Ureter (tissue), 1 donor: ENCODE measurements at regions not wholly inside any gene's neighbourhood (a gene's known extent, or its start where the extent isn't known, plus 50 kb on each side); places are given as distances from the start of the nearest gene placed in this dataset.

Experiments
- DNase-seq: peaks from one replicate; pipeline ENCODE4 v3.0.0-alpha.2; 2020; ENCODE audit warnings: low spot score
- donor health status: DM: yes; HTN: yes; CAD: no.

- DNase-seq = no peak
These were observed 695.1 kb downstream of the PLCL1 start for GRCh38 chr2:198499539-198499938.

- DNase-seq = no peak
These were observed 694.1 kb downstream of the PLCL1 start for GRCh38 chr2:198498516-198498915.

- DNase-seq = no peak
These were observed 693.7 kb downstream of the PLCL1 start for GRCh38 chr2:198498048-198498447.

GRCh38 chr2:198494931-198495330 is 690.5 kb downstream of the PLCL1 start:
- DNase-seq = no peak

GRCh38 chr2:198490748-198491147 is 686.4 kb downstream of the PLCL1 start:
- no peak for DNase-seq

GRCh38 chr2:198488964-198489363 is 684.6 kb downstream of the PLCL1 start:
- no peak for DNase-seq

- DNase-seq = no peak
These were observed 678.7 kb downstream of the PLCL1 start for GRCh38 chr2:198483051-198483450.

- DNase-seq = no peak
These were observed 674.7 kb downstream of the PLCL1 start for GRCh38 chr2:198479065-198479464.

GRCh38 chr2:198478361-198478760 is 674.0 kb downstream of the PLCL1 start:
- DNase-seq = no peak

GRCh38 chr2:198476007-198476406 is 671.6 kb downstream of the PLCL1 start:
- no peak for DNase-seq

GRCh38 chr2:198471291-198471690 is 666.9 kb downstream of the PLCL1 start:
- no peak for DNase-seq

GRCh38 chr2:198468136-198468535 is 663.7 kb downstream of the PLCL1 start:
- DNase-seq = no peak

GRCh38 chr2:198465970-198466369 is 661.6 kb downstream of the PLCL1 start:
- no peak for DNase-seq

GRCh38 chr2:198456418-198456817 is 652.0 kb downstream of the PLCL1 start:
- DNase-seq = no peak

GRCh38 chr2:198453866-198454265 is 649.5 kb downstream of the PLCL1 start:
- no peak for DNase-seq

GRCh38 chr2:198452327-198452726 is 647.9 kb downstream of the PLCL1 start:
- no peak for DNase-seq

- DNase-seq = no peak
These were observed 644.4 kb downstream of the PLCL1 start for GRCh38 chr2:198448789-198449188.

GRCh38 chr2:198444800-198445287 is 640.5 kb downstream of the PLCL1 start:
- DNase-seq = no peak

GRCh38 chr2:198441901-198442300 is 637.5 kb downstream of the PLCL1 start:
- no peak for DNase-seq

- no peak for DNase-seq
These were observed 636.9 kb downstream of the PLCL1 start for GRCh38 chr2:198441246-198441645.

- DNase-seq = no peak
These were observed 636.4 kb downstream of the PLCL1 start for GRCh38 chr2:198440833-198441232.

GRCh38 chr2:198438331-198438730 is 633.9 kb downstream of the PLCL1 start:
- DNase-seq = no peak

- no peak for DNase-seq
These were observed 619.7 kb downstream of the PLCL1 start for GRCh38 chr2:198424112-198424511.

- no peak for DNase-seq
These were observed 613.4 kb downstream of the PLCL1 start for GRCh38 chr2:198417836-198418235.

- DNase-seq = no peak
These were observed 610.6 kb downstream of the PLCL1 start for GRCh38 chr2:198414976-198415375.
